HG03139 (cell line): ENCODE measurements at regions not wholly inside any gene's neighbourhood (a gene's known extent, or its start where the extent isn't known, plus 50 kb on each side); places are given as distances from the start of the nearest gene placed in this dataset.
"Not testable (repeated sequence)": the region's sequence is repeated elsewhere in the genome, so short reads cannot be mapped to it uniquely, and the experiment has no call there.

Experiments
- ATAC-seq: cut with Tn5 transposase; IDR thresholded peaks from one replicate; pipeline ENCODE4 v1.9.1; 2021; ENCODE audit not compliant: unreplicated experiment

DNA sequence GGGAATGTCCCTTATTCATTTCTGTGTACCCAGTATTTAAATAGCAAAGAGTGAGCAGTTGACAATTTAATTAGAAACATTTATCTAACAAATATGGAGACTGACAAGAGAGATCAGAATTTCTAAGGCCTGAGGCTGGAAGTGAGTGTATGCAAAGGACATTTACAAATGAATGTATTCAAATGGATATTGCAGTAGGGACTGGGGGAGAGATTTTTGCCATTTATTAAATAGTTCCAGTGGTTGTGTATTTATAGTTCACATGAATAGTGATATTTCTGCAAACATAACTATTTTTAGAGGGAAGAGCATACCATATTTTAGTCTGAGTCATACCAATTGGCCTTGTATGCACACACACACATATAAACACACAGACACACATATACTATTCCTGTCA, 592.4 kb downstream of the GLUD2 start:
- no peak for ATAC-seq

DNA sequence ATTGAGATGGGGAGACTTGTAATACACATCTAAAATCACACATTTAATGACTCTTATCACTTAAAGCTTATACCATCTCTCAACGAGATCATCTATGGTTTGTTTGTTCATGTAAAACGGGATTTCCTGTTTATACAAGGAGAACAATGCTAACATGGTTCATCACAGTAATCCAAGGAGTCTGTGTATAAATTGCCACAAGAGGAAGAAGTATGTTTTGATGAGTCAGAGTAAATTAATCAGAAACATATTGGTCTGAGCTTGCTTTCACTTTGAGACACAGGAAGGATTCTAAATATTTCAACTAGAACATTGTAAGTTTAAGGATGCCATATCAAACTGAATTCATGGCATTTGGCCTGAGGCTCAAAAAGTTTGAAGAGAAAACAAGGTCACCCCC, 594.1 kb downstream of the GLUD2 start:
- no peak for ATAC-seq

DNA sequence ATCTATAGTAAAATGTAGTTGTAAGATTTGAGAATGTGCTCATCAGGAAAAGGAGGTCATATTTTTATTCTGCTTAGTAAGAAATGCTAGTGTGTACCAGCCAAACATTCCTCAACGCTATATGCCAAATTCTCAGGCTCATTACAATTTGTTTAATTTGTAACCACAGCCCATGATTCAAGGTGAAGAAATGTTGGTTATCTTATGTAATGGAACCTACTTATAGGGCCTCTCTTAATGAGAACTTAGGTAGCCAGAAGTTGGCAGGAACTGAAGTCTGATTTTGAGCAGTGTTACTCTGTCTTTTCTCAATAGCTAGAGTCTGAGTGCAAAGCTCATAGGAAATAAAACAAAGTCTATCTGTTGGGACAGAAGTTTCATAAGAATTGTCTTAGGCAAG, 595.0 kb downstream of the GLUD2 start:
- ATAC-seq = no peak

DNA sequence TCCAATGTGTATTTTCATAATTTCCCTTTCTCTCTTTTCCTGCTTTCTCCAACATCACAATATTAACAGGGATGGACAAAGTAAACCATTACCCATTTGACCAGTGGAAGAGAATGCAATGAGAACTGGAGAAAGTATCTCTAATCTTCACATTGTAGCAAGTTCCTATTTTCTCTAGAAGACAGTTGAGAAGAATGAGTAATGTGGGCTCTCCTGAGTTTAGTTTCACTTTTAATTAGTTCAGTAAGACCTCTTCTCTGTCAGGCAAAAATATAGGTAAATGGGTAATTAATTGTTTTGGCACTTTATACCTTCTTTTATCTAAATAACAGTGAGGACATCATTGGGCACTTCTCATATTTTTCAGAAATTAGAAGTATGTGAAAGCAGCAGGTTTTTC, 602.0 kb downstream of the GLUD2 start:
- no peak for ATAC-seq

DNA sequence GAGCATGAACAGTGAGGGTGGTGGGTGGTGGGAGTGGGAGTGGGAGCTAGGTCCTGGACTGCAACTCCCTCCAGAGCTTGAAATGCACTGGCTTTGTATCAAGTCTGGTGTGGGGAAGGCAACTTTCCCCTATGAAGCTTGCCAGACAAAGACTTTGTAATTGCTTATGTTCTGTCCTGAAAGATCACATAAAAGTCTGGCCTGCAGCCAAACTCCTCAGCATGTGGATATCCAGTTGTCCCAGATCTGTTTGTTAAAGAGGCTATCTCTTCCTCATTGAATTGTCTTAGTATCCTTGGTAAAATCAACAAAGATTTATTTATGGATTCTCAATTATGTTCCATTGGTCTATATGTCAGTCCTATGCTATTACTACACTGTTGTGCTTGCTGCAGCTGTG, 607.9 kb downstream of the GLUD2 start:
- no peak for ATAC-seq

DNA sequence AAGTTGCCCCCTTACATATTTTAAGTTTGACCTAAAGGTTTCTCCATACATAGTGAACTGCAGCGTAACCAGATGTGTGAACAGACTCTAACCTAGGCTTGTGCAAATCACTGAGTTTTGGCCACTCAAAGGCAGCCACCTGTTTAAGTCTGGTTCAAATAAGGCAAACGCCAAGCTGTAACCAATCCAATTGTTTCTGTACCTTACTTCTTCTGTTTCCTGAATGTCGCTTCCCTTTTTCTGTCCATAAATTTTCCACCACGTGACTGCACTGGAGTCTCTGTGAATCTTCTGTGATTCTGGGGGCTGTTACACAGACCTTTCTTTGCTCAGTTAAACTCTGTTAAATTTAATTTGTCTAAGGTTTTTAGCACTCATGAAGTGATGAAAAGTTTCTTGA, 618.8 kb downstream of the GLUD2 start:
- ATAC-seq = no peak

DNA sequence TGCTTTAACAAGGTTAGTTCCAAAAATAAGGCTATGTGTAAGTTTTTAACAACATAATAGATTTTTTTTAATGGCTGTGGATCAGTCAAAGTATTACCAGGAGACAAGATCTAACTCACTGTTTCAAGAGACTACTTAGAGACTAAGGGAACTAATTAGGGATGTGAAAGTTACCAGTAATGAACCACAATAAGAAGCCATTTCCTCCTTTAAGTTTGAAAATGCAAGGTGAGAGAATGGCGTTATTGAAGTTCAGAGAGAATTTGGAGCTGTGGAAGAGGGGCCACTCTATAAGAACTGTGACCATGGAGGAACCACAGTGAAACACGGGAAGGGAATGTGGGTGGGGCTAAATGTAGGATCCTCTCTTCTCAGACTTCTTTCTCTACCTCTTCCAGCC, 624.2 kb downstream of the GLUD2 start:
- no peak for ATAC-seq

DNA sequence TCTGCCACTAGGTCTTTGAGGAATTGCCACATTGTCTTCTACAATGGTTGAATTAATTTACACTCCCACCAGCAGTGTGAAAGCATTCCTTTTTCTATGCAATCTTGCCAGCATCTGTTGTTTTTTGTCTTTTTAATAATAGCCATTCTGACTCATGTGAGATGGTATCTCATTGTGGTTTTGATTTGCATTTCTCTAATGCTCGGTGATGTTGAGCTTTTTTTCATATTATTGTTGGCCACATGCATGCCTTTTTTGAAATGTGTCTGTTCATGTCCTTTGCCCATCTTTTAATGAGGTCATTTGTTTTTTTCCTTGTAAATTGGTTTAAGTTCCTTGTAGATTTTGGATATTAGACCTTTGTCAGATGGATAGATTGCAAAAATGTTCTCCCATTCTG, 661.8 kb downstream of the GLUD2 start:
- ATAC-seq = not testable (repeated sequence)

DNA sequence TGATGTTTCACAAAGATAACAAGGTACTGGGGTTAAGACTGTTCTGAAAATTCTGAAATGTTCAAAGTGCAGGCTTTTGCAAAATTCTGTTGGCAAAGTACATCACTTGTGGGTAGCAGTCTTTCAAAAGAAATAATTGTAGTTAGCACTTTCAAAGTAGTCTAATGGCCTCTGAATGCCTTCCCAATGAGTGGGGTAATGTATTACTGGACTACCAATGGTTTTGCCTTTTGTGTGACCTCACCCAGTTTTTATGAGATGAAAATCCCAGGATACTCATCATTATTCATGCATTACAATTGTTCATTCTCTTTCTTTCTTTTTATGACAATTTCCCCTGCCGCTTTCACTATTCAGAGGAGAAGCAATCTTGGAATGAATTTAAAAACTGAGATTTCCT, 686.1 kb downstream of the GLUD2 start:
- ATAC-seq = no peak

DNA sequence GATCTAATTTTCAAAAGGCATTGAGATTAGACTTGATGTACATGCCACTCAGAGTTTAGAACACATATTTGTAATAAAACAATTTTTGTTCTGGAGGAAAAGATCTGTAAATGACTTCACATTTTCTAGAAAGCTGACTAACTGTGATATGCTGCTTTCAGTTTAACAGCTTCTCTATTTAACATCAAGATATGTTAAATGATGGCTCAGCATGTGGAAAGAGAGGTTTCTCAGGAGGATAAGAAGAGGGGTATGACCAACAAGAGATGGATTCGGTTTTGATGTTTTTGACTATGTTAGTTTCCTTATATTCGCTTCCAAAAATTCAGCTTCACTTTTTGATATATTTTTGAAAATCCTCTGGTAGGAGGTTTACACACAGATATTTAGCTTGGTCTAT, 698.7 kb downstream of the GLUD2 start:
- ATAC-seq = no peak

DNA sequence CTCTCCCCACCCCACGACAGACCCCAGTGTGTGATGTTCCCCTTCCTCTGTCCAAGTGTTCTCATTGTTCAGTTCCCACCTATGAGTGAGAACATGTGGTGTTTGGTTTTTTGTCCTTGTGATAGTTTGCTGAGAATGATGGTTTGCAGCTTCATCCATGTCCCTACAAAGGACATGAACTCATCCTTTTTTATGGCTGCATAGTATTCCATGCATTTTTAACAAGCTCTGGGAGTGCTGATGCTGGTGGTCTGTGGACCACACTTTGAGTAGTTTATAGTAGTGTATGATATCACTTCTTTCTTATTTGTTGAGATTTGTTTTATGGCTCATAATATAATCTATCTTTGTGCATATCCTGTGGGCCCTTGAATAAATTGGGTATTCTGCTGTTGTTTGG, 706.2 kb downstream of the GLUD2 start:
- not testable (repeated sequence) for ATAC-seq

DNA sequence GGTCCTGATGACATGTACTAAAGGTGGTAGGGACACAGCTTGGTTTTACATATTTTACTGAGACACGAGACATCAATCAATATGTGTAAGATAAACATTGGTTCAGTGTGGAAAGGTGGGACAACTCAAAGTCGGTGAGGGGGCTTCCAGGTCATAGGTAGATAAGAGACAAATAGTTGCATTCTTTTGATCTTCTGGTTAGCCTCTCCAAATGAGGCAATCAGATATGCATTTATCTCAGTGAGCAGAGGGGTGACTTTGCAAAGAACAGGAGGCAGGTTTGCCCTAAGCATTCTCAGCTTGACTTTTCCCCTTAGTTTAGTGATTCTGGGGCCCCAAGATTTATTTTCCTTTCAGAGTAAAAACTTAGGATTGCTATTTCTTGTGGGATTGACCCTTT, 706.9 kb downstream of the GLUD2 start:
- ATAC-seq = no peak

DNA sequence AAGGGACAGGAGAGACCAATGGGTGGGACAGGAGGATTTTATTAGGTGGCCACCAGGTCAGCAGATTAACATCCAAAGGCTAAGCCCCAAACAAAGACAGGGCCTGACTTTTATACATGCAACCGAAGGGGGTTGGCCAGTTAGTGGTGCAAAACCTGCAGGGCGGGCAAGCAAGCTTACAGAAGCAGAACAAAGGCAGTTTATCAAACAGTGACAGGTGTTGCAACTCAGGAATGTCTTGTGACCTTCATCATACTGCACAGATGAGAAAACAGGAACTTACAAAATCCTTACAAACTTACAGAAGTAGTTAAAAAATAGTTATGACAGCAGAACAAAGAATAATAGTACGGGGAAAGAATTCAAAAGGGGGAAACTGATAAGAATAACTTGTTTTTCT, 708.1 kb downstream of the GLUD2 start:
- no peak for ATAC-seq

DNA sequence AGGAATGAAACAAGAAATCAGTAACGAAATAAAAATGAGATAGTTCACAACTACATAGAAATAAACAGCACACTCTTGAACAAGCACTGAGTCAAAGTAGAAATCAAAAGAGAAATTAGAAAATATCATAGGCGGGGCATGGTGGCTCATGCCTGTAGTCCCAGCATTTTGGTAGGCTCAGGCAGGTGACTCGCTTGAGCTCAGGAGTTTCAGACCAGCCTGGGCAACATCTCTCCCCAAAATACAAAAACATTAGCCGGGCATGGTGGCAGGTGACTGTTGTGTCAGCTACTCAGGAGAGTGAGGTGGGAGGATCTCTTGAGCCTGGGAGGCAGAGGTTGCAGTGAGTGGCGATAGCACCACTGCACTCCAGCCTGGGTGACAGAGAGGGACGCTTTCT, 714.4 kb downstream of the GLUD2 start:
- ATAC-seq = no peak

DNA sequence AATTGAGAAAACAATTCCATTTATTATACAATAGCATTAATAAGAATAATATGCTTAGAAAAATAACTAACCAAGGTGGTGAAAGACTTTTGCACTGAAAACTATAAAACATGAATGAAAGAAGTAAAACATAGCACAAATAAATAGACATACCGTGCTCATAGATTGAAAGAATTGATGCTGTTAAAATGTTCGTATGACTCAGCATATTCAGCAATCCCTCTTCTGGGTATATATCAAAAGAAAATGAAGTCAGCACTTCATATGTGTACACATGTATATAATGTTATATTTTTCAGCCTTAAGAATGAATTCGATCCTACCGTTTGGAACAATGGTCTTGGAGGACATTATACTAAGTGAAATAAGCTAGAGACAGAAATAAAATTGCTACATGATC, 716.3 kb downstream of the GLUD2 start:
- ATAC-seq = no peak

DNA sequence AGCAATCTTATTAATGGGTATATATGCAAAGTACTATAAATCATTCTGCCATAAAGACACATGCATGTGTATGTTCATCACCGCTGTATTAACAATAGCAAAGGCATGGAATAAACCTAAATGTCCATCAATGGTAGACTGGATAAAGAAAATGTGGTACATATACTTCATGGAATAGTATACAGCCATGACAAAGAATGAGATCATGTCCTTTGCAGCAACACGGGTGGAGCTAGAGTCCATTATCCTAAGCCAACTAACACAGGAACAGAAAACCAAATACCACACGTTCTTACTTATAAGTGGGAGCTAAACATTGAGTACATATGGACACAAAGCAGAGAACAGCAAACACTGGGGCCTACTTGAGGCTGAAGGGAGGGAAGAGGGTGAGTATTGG, 720.8 kb downstream of the GLUD2 start:
- ATAC-seq = not testable (repeated sequence)

DNA sequence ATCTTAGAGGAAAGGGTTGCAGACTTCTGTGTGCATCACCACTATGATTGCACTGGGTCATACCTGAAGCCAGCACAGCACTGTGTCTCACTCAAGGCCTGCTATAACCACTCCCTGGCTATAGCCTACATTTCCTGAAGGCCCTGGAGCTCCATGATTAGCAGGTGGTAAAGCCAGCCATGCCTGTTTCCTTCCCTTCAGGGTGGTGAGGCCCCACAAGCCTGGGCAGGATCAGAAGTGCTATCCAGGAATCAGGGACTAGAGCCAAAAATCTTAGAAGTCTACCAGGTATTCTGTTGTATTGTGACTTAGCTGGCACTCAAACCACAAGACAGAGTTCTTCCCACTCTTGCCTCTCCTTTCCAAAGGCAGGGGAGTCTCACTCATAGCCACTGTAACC, 734.6 kb downstream of the GLUD2 start:
- no peak for ATAC-seq

DNA sequence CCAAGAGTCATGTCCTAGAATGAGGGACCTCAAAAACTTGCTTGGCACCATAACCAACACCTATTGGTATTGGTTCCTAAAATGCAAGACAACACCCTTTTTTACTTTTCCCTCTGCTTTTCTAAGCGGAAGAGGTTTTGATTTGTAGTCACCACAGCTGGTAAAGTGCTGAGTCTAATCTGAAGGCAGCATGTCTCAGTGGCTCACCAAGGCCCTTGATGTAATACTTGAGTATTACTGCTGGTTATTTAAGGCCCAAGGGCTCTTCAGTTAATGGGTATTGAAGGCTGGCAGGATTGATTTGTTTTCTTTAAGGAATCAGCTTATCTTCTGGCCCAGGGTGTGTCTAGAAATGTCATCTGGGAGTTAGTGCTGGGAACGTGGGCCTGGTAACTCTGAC, 735.1 kb downstream of the GLUD2 start:
- no peak for ATAC-seq

DNA sequence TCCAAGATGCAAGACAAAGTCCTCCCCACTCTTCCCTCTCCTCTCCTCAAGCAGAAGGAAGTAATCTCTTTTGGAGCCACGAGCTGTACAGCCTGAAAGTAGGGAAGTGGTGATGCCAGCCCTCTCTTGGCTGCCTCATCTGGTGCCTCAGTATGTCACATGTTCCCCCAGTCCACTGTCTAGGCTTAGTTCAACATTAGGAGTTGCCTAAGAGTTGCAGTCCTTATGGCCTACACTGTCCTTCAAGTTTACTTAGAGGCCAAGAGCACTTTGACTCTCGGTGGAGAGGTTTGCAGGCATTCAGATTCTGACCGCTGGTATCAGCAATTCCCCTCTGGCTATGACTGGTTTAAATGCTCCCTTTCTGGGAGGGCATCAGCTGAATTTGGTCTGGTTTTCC, 735.6 kb downstream of the GLUD2 start:
- no peak for ATAC-seq

DNA sequence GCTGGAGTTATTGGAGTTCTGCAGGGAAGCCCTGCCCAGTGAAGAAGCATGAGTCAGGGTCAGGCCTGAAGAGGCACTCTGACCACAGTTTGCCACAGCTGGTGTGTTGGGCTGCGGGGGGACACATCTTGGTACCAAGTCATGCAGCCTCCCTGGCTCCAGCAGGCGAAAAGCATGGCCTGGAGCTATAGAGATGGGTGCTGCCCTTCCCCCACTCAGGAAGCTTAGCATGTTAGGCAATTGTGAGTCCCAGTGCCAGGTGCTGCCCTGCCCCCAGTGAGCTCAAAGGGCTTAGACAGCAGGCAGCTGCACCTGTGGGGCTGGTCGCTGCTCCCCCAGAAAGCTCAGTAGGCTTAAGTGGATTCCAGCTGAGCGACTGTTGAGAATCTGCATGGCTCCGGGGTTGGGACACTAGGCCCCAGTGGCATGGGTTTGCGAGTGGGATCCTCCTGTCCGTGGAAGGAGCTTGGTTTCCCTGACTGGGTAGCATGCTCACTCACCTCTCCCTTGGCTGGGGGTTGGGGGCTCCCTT, 755.5 kb downstream of the GLUD2 start:
- ATAC-seq = no peak

DNA sequence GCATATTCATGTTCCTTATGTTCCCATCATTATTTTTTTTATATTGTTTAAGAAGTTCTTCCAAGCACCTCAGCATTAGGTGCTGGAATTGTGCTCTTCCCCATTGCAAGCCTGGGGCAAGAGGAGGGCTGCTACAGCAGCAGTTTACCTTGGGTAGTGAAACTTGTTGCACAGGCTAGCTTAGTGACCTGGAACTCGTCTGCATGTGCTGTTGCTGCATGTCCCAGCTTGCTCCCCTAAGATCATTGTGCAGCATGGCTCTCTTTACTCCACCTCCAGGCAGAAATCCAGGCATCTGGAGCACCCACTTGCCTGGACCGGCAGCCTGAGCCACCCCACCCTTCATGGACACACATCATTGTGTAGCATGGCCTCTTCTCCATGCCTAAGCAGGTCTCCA, 776.0 kb downstream of the GLUD2 start:
- no peak for ATAC-seq

DNA sequence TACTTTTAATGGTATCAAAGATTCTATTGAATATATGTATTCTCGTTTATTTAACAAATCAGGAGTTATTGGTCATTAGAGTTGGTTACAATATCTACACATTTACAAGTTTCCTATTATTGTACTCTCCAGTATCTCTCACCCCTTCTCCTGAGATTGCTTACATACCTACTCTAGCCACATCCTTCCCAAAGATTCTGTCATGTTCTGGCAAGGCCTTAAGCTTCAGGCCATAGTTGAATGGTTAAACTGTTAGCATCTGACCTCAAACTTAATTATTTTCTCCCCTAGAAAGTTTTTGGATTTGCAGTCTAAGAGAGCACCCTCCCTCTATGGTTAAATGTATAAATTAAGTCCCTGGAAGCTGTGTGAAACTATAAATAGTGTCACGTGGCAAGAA, 784.2 kb downstream of the GLUD2 start:
- no peak for ATAC-seq

DNA sequence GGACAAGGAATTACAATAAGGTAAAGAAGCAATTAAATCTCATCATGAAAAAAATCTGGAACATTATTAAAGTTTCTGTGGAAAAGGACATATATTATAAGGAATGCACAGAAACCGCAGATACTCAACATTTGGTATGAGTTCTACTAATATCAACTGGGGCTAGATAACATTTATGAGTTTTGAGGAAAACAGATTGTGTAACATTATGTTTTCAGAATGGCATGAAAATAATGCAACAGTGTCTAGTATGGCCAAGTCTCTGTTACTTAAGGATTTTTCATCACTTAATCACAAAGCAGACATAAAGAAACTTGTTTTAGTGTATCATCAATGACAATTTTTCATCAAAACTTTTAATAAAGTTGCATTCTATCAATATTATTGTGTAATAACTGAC, 785.0 kb downstream of the GLUD2 start:
- no peak for ATAC-seq

DNA sequence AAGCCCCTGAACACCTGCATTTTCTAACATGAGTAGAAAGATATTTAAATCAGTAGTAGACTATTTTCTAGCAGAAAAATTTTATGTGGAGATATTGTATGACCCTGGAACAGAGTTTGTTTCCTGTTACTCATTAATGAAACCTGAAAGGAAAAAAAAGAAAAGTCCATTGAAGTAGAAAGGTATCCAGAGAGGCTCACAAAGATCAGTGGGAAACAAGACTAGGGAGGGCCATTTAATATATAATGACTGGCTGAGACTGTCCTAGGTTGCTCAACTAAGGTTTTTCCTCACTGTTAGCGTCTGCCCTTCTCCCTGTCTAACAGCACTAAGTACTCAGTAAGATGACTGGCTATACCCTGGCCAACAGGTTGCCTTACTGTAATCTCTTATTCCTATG, 788.6 kb downstream of the GLUD2 start:
- no peak for ATAC-seq
